Upper lobe of left lung (tissue), 4 donors: ENCODE measurements at regions not wholly inside any gene's neighbourhood (a gene's known extent, or its start where the extent isn't known, plus 50 kb on each side); places are given as distances from the start of the nearest gene placed in this dataset.

ENCODE experiments used
- CTCF ChIP-seq, 6 experiments: fragments of 450-650 bp in 4 of 6; fragments of 200-600 bp in 2 of 6; sonication (generic) in 2 of 6; IDR thresholded peaks; one replicate each; pipeline ENCODE4 v1.5.1; 2016 to 2019; ENCODE audit warnings: antibody characterized with exemption in 6 of 6
- EP300 ChIP-seq, 4 donors: sonication (generic); formaldehyde crosslinking; IDR thresholded peaks; one replicate each; pipeline ENCODE4 v1.5.1; 2017; ENCODE audit warnings: antibody characterized with exemption in 4 of 4, control low read depth in 2 of 4
- POLR2AphosphoS5 ChIP-seq, 2 donors: sonication (generic); formaldehyde crosslinking; IDR thresholded peaks; one replicate each; pipeline ENCODE4 v1.5.1; 2017; ENCODE audit warnings: antibody characterized with exemption in 2 of 2

GRCh38 chr5:71993600-71993999 lies 113.7 kb upstream of the MAP1B start:
- TF ChIP-seq POLR2AphosphoS5 (IDR thresholded peaks at IDR 0.05): no peak
- no peak for TF ChIP-seq EP300 (IDR thresholded peaks at IDR 0.05)
- no peak for TF ChIP-seq CTCF (IDR thresholded peaks at IDR 0.05)
